ENCODE measurements at regions not wholly inside any gene's neighbourhood (a gene's known extent, or its start where the extent isn't known, plus 50 kb on each side); places are given as distances from the start of the nearest gene placed in this dataset.
A peak's percentile ranks its signal among the peaks of the same experiment; 100 is the strongest.

GRCh38 chr15:70439304-70439877 is 324.0 kb downstream of the UACA start:
- no peak for DNase-seq

- no peak for DNase-seq
These were observed 324.6 kb downstream of the UACA start for GRCh38 chr15:70438776-70439175.

GRCh38 chr15:70437882-70438451 is 325.4 kb downstream of the UACA start:
- no peak for DNase-seq

- no peak for DNase-seq
These were observed 326.3 kb downstream of the UACA start for GRCh38 chr15:70437089-70437488.

- DNase-seq: no peak
These were observed 326.9 kb downstream of the UACA start for GRCh38 chr15:70436428-70436827.

GRCh38 chr15:70435872-70436271 is 327.5 kb downstream of the UACA start:
- no peak for DNase-seq

GRCh38 chr15:70435369-70435768 is 328.0 kb downstream of the UACA start:
- peak; percentile 44 for DNase-seq

- no peak for DNase-seq
These were observed 329.6 kb downstream of the UACA start for GRCh38 chr15:70433586-70434324.

- DNase-seq: no peak
These were observed 330.3 kb downstream of the UACA start for GRCh38 chr15:70432924-70433495.

GRCh38 chr15:70431854-70432253 is 331.5 kb downstream of the UACA start:
- no peak for DNase-seq

- no peak for DNase-seq
These were observed 332.4 kb upstream of the TLE3 start for GRCh38 chr15:70430069-70430468.

GRCh38 chr15:70429056-70429722 is 331.5 kb upstream of the TLE3 start:
- no peak for DNase-seq

- no peak for DNase-seq
These were observed 330.6 kb upstream of the TLE3 start for GRCh38 chr15:70428211-70428822.

GRCh38 chr15:70427167-70428120 is 329.7 kb upstream of the TLE3 start:
- DNase-seq: no peak

- no peak for DNase-seq
These were observed 328.5 kb upstream of the TLE3 start for GRCh38 chr15:70426096-70426821.

- DNase-seq: no peak
These were observed 327.3 kb upstream of the TLE3 start for GRCh38 chr15:70424937-70425411.

GRCh38 chr15:70423267-70423666 is 325.6 kb upstream of the TLE3 start:
- DNase-seq: no peak

- DNase-seq: no peak
These were observed 324.6 kb upstream of the TLE3 start for GRCh38 chr15:70422342-70422741.

- no peak for DNase-seq
These were observed 323.3 kb upstream of the TLE3 start for GRCh38 chr15:70420948-70421482.

GRCh38 chr15:70420086-70420947 is 322.6 kb upstream of the TLE3 start:
- no peak for DNase-seq

All from CD4-positive, alpha-beta T cell treated with Interferon gamma for 1 hour (primary cell).